OCI-LY7 (cell line): ENCODE measurements at regions not wholly inside any gene's neighbourhood (a gene's known extent, or its start where the extent isn't known, plus 50 kb on each side); places are given as distances from the start of the nearest gene placed in this dataset.

Experiments
- BruUV-seq: library from RNA; stranded (reverse); fragments of 400-500 nt; replicated peaks from 2 replicates; lab custom pipeline; 2021; lab: Mats Ljungman, UMichigan
- CTCF ChIA-PET: fragments of 300-600 bp; sonication (Branson Sonifier 250); formaldehyde crosslinking; loops from one replicate; lab custom pipeline; 2022; ENCODE audit warnings: antibody characterized with exemption; ENCODE audit not compliant: unreplicated experiment; lab: Charles Lee
- POLR2A ChIA-PET: fragments of 300-600 bp; sonication (Branson Sonifier 250); formaldehyde crosslinking; loops from one replicate; lab custom pipeline; 2022; ENCODE audit warnings: antibody characterized with exemption; lab: Charles Lee
- DNase-seq: peaks from one replicate; pipeline ENCODE4 v3.0.0-alpha.2; 2015; ENCODE audit warnings: low spot score
- H2AFZ ChIP-seq: fragments of 200-600 bp; sonication (generic), shearing (Covaris generic); 2 replicates; pipeline ENCODE4 v1.6.1; 2014; ENCODE audit warnings: mild to moderate bottlenecking, antibody characterized with exemption, low read length, moderate library complexity
- H3K27ac ChIP-seq: fragments of 200-600 bp; sonication (generic); 2 replicates; pipeline ENCODE4 v1.5.1; 2014; ENCODE audit warnings: mixed run types, low read depth, mild to moderate bottlenecking, moderate library complexity, low read length, inconsistent platforms; ENCODE audit not compliant: poor library complexity, severe bottlenecking
- H3K36me3 ChIP-seq: fragments of 200-600 bp; sonication (generic); 2 replicates; pipeline ENCODE4 v1.6.1; 2014; ENCODE audit warnings: mild to moderate bottlenecking, antibody characterized with exemption, low read length, moderate library complexity, mixed read lengths; ENCODE audit not compliant: insufficient read depth
- H3K4me1 ChIP-seq: fragments of 200-600 bp; sonication (generic); 2 replicates; pipeline ENCODE4 v1.5.1; 2014; ENCODE audit warnings: mild to moderate bottlenecking, low read length; ENCODE audit not compliant: insufficient read depth, poor library complexity, severe bottlenecking
- H3K4me2 ChIP-seq: fragments of 200-600 bp; sonication (generic); 2 replicates; pipeline ENCODE4 v1.6.1; 2014; ENCODE audit warnings: mild to moderate bottlenecking, low read length
- H3K4me3 ChIP-seq: fragments of 200-600 bp; sonication (generic); 2 replicates; pipeline ENCODE4 v1.5.1; 2014; ENCODE audit warnings: mild to moderate bottlenecking, low read depth, low read length; ENCODE audit not compliant: poor library complexity, severe bottlenecking
- H3K79me2 ChIP-seq: fragments of 200-600 bp; sonication (generic); 2 replicates; pipeline ENCODE4 v1.6.1; 2016; ENCODE audit warnings: low read depth, mild to moderate bottlenecking, low read length, moderate library complexity, mixed read lengths; ENCODE audit not compliant: insufficient read depth
- H3K9me2 ChIP-seq: fragments of 200-600 bp; sonication (generic); 2 replicates; pipeline ENCODE4 v1.6.1; 2016; ENCODE audit warnings: mild to moderate bottlenecking, low read length, mixed read lengths; ENCODE audit not compliant: insufficient read depth
- H3K9me3 ChIP-seq: fragments of 200-600 bp; sonication (generic); 2 replicates; pipeline ENCODE4 v1.6.1; 2014; ENCODE audit warnings: mild to moderate bottlenecking, mixed run types, low read length, mixed read lengths
- H4K20me1 ChIP-seq: fragments of 200-600 bp; sonication (generic); 2 replicates; pipeline ENCODE4 v1.6.1; 2014; ENCODE audit warnings: mild to moderate bottlenecking, antibody characterized with exemption, low read length, moderate library complexity, mixed read lengths; ENCODE audit not compliant: insufficient read depth
- CTCF ChIP-seq: fragments of 200-600 bp; sonication (generic); conservative IDR thresholded peaks from 2 replicates; pipeline ENCODE4 v1.5.1; 2014; ENCODE audit warnings: mild to moderate bottlenecking, antibody characterized with exemption, low read length, moderate library complexity, mixed read lengths
- EZH2phosphoT487 ChIP-seq: fragments of 200-600 bp; sonication (generic); IDR thresholded peaks from 2 replicates; pipeline ENCODE4 v1.6.1; 2018; ENCODE audit warnings: low read depth, borderline replicate concordance, mild to moderate bottlenecking, mixed run types, antibody characterized with exemption, low read length, moderate library complexity, mixed read lengths
- intact Hi-C: fragments of 100-400 bp; cut with micrococcal nuclease; formaldehyde crosslinking; loops from one replicate; pipeline ENCODE4 v1.10.0; 2022; ENCODE audit not compliant: unreplicated experiment

DNA sequence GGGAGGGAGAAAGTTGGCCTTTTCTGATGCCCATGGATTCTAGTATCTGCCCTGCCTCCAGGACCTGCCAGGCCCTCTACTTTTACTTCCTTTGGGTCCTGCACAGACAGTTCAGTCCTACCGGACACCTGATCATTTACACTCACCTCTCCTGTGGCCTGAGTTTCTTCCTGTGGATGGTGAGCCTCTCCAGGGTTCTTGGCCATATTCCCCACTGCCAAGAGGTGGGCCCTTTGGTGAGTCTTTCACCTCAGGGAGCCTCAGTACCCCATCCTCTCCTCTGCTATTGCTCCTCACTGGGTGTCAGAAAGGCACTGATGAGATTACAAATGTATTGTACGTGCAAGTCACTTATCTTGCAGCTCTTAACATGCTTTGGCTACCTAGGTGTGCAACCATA lies 81.4 kb upstream of the ETV3 start:
- no peak for DNase-seq
- no peaks in the 10 kb centered on the region for H3K9me2 ChIP-seq
- CTCF ChIA-PET = no interaction called here
- H3K4me1 ChIP-seq = no peaks in the 10 kb centered on the region
- intact Hi-C loops = no loop called here
- no peak overlapping the region for H3K4me3 ChIP-seq
- H4K20me1 ChIP-seq = no peaks in the 10 kb centered on the region
- H3K79me2 ChIP-seq = no peaks in the 10 kb centered on the region
- TF ChIP-seq EZH2phosphoT487 (no peak), CTCF (no peak)
- no peak overlapping the region for H3K27ac ChIP-seq
- H2AFZ ChIP-seq = no peak overlapping the region
- BruUV-seq = no TSS peak
- H3K4me2 ChIP-seq = no peak overlapping the region
- H3K9me3 ChIP-seq = no peaks in the 10 kb centered on the region
- POLR2A ChIA-PET = no interaction called here
- no peaks in the 10 kb centered on the region for H3K36me3 ChIP-seq

DNA sequence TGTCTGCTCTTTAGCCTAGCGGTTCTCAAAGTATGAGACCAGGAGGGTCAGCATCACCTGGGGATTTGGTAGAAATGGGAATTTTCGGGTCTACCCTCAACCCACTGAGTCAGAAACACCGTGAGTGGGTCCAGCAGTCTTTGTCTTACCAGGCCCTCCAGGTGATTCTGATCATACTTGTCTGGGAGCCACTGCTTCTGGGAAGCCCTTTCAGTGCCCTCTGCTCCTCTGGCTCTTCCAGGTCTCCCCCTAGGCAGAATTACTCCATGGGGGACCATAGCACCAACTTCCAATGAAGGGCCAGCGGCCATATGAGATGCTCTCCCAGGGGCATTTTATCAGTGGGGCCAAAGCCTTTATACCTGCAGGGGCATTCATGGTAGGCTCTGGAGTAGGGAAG lies 81.0 kb upstream of the ETV3 start:
- TF ChIP-seq EZH2phosphoT487 = no peak
- no peak for TF ChIP-seq CTCF
- ChIA-PET CTCF (no interaction called here), POLR2A (no interaction called here)
- no peaks in the 10 kb centered on the region for H3K79me2 ChIP-seq
- intact Hi-C loops = no loop called here
- H3K4me1 ChIP-seq = no peaks in the 10 kb centered on the region
- no peak overlapping the region for H3K4me2 ChIP-seq
- no peak overlapping the region for H2AFZ ChIP-seq
- no peaks in the 10 kb centered on the region for H4K20me1 ChIP-seq
- BruUV-seq = no TSS peak
- H3K4me3 ChIP-seq = no peak overlapping the region
- H3K27ac ChIP-seq = no peak overlapping the region
- no peak for DNase-seq
- H3K9me3 ChIP-seq = no peaks in the 10 kb centered on the region
- no peaks in the 10 kb centered on the region for H3K9me2 ChIP-seq
- no peaks in the 10 kb centered on the region for H3K36me3 ChIP-seq

DNA sequence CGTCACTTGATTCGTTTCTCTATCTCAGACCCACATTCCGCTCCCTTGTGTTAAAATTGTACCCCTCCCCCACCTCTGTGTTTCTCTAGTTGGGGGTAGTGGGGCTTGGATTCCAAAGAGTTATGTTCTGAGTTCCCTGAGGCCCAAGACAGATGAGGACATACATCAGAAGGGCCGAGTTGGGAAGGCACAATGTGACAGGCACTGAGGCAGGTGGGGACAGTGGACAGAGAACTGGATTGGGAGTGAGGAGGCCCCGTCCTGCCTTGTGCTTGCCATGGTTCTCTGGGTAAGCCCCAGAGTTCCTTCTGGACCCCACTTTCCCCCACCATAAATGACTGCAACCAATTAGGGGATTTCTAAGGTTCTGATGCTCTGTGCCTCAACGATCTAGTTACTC lies 80.5 kb upstream of the ETV3 start:
- ChIA-PET CTCF (no interaction called here), POLR2A (no interaction called here)
- H4K20me1 ChIP-seq = no peaks in the 10 kb centered on the region
- no peak for TF ChIP-seq EZH2phosphoT487
- no peak for TF ChIP-seq CTCF
- BruUV-seq = no TSS peak
- no peak overlapping the region for H3K4me3 ChIP-seq
- no peaks in the 10 kb centered on the region for H3K9me2 ChIP-seq
- no peaks in the 10 kb centered on the region for H3K36me3 ChIP-seq
- H3K79me2 ChIP-seq = no peaks in the 10 kb centered on the region
- no peak overlapping the region for H2AFZ ChIP-seq
- H3K4me2 ChIP-seq = no peak overlapping the region
- H3K9me3 ChIP-seq = no peaks in the 10 kb centered on the region
- no peak for DNase-seq
- H3K27ac ChIP-seq = no peak overlapping the region
- intact Hi-C loops = no loop called here
- H3K4me1 ChIP-seq = no peaks in the 10 kb centered on the region
